ENCODE measurements at regions not wholly inside any gene's neighbourhood (a gene's known extent, or its start where the extent isn't known, plus 50 kb on each side); places are given as distances from the start of the nearest gene placed in this dataset.

DNA sequence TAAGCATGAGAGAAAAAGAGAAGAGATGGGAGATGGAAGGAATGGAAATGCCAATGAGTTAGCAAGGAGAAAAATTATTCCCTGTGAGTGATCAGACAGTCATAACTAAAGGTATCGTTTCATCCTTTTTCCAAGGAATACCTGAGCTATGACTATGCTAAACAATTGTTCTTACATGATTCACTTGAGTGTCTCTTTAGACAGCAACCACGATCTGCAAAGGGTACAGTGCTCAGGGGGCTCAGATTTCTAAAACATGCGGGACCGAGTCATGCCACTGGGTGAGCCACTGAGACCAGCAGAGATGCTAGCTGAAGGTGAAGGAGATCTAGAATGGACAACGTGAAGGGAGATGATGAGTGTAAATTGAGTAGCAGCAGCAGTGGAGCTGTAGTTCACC, 78.0 kb upstream of the CTTNBP2 start:
- Histone ChIP-seq H2AFZ (ENCODE audit: control insufficient read depth, low read length) (peak overlapping the region; percentile 14), H3K9me1 (ENCODE audit: control insufficient read depth, extremely low read depth, insufficient read depth, low read length) (no peaks in the 10 kb centered on the region), H4K20me1 (ENCODE audit: control insufficient read depth, extremely low read depth, insufficient read depth, low read length) (no peaks in the 10 kb centered on the region), H3K4me1 (ENCODE audit: control insufficient read depth, extremely low read depth, insufficient read depth, low read length) (peaks cover 34% of the 10 kb centered on the region), H3K79me2 (ENCODE audit: control insufficient read depth, insufficient read depth, low read length) (no peaks in the 10 kb centered on the region), H3K9me3 (ENCODE audit: control insufficient read depth, low read depth, low read length) (no peaks in the 10 kb centered on the region), H3K4me2 (ENCODE audit: control insufficient read depth, extremely low read depth, insufficient read depth, low read depth, low read length) (peak overlapping the region; percentile 47), H3K36me3 (ENCODE audit: control insufficient read depth in 2 of 2, extremely low read depth in 1 of 2, insufficient read depth in 2 of 2, low read length in 2 of 2) (no peaks in the 10 kb centered on the region), H3K4me3 (ENCODE audit: control insufficient read depth in 2 of 3, extremely low read depth in 1 of 3, insufficient read depth in 2 of 3, low read depth in 1 of 3, low read length in 3 of 3) (no peak overlapping the region), H3K27me3 (ENCODE audit: control insufficient read depth, extremely low read depth, insufficient read depth, low read length) (no peaks in the 10 kb centered on the region), H3K9ac (ENCODE audit: control insufficient read depth, extremely low read depth, insufficient read depth, low read length) (no peak overlapping the region), H3K27ac (ENCODE audit: control insufficient read depth, insufficient read depth, low read length) (peak overlapping the region; percentile 27)
- TF ChIP-seq, protein P1, sequence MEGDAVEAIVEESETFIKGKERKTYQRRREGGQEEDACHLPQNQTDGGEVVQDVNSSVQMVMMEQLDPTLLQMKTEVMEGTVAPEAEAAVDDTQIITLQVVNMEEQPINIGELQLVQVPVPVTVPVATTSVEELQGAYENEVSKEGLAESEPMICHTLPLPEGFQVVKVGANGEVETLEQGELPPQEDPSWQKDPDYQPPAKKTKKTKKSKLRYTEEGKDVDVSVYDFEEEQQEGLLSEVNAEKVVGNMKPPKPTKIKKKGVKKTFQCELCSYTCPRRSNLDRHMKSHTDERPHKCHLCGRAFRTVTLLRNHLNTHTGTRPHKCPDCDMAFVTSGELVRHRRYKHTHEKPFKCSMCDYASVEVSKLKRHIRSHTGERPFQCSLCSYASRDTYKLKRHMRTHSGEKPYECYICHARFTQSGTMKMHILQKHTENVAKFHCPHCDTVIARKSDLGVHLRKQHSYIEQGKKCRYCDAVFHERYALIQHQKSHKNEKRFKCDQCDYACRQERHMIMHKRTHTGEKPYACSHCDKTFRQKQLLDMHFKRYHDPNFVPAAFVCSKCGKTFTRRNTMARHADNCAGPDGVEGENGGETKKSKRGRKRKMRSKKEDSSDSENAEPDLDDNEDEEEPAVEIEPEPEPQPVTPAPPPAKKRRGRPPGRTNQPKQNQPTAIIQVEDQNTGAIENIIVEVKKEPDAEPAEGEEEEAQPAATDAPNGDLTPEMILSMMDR (optimal IDR thresholded peaks at IDR 0.05 in 1 of 3, IDR thresholded peaks at IDR 0.05 in 1 of 3, conservative IDR thresholded peaks at IDR 0.05 in 1 of 3; ENCODE audit: extremely low read depth in 1 of 3, insufficient read depth in 2 of 3, low read length in 3 of 3), result peak in 2 of 3 experiments; percentile 15 to 37
- TF ChIP-seq EZH2 (IDR thresholded peaks at IDR 0.05; ENCODE audit: low read length), result no peak
- DNase-seq (ENCODE audit: low read depth, low spot score) (peak; percentile 69), FAIRE-seq (peak; percentile 93)
- dilution Hi-C loops (cut with MboI; ENCODE audit: extremely low pct_ligation_motif_present, low sequenced_read_pairs), result no loop called here

DNA sequence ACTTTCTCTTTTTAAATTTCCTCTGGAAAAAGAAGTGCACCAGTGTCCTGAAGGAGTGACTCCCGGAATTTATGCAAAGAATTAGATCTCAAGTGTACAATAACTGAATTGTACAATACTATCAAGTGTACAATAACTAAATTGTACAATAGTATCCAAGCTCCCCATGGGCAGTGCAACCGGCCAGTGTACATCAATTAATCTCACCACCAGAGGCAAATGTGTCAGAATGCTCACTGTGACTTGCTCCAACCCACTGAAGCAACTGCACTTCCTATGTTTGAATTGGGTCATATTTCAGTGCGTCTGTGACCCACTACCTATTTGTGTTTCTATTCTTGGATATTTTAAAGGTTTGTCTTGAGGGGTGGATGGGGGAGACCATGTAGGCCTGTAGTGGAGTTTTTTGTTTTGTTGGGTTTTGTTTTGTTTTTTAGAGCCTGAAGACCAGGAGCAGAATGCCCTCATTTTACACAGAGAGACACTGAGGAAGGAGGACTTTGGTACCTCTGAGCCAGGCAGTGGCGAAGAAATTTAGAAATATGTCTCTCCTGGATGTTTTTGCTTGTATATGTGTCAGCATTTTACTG, 78.5 kb upstream of the CTTNBP2 start:
- peak overlapping the region; percentile 47 for H3K4me2 ChIP-seq (ENCODE audit: control insufficient read depth, extremely low read depth, insufficient read depth, low read depth, low read length)
- no peaks in the 10 kb centered on the region for H3K9me3 ChIP-seq (ENCODE audit: control insufficient read depth, low read depth, low read length)
- H3K79me2 ChIP-seq (ENCODE audit: control insufficient read depth, insufficient read depth, low read length), result no peaks in the 10 kb centered on the region
- FAIRE-seq, result no peak
- no peak for DNase-seq (ENCODE audit: low read depth, low spot score)
- H3K9me1 ChIP-seq (ENCODE audit: control insufficient read depth, extremely low read depth, insufficient read depth, low read length), result no peaks in the 10 kb centered on the region
- no peak overlapping the region for H3K9ac ChIP-seq (ENCODE audit: control insufficient read depth, extremely low read depth, insufficient read depth, low read length)
- peak overlapping the region; percentile 17 for H3K27ac ChIP-seq (ENCODE audit: control insufficient read depth, insufficient read depth, low read length)
- no peak overlapping the region for H3K4me3 ChIP-seq (ENCODE audit: control insufficient read depth in 2 of 3, extremely low read depth in 1 of 3, insufficient read depth in 2 of 3, low read depth in 1 of 3, low read length in 3 of 3)
- H3K36me3 ChIP-seq (ENCODE audit: control insufficient read depth in 2 of 2, extremely low read depth in 1 of 2, insufficient read depth in 2 of 2, low read length in 2 of 2), result no peaks in the 10 kb centered on the region
- H4K20me1 ChIP-seq (ENCODE audit: control insufficient read depth, extremely low read depth, insufficient read depth, low read length), result no peaks in the 10 kb centered on the region
- peaks cover 29% of the 10 kb centered on the region for H3K4me1 ChIP-seq (ENCODE audit: control insufficient read depth, extremely low read depth, insufficient read depth, low read length)
- H3K27me3 ChIP-seq (ENCODE audit: control insufficient read depth, extremely low read depth, insufficient read depth, low read length), result no peaks in the 10 kb centered on the region
- TF ChIP-seq, protein P1 (optimal IDR thresholded peaks at IDR 0.05 in 1 of 3, IDR thresholded peaks at IDR 0.05 in 1 of 3, conservative IDR thresholded peaks at IDR 0.05 in 1 of 3; ENCODE audit: extremely low read depth in 1 of 3, insufficient read depth in 2 of 3, low read length in 3 of 3), result peak in 2 of 3 experiments; percentile 6 to 15
- TF ChIP-seq EZH2 (IDR thresholded peaks at IDR 0.05; ENCODE audit: low read length), result no peak
- dilution Hi-C loops (cut with MboI; ENCODE audit: extremely low pct_ligation_motif_present, low sequenced_read_pairs), result no loop called here
- H2AFZ ChIP-seq (ENCODE audit: control insufficient read depth, low read length), result peak overlapping the region; percentile 5

All from keratinocyte (primary cell).